GM21576 (cell line): ENCODE measurements at regions not wholly inside any gene's neighbourhood (a gene's known extent, or its start where the extent isn't known, plus 50 kb on each side); places are given as distances from the start of the nearest gene placed in this dataset.
"Not testable (repeated sequence)": the region's sequence is repeated elsewhere in the genome, so short reads cannot be mapped to it uniquely, and the experiment has no call there.

Source experiments
- ATAC-seq: cut with Tn5 transposase; IDR thresholded peaks from one replicate; pipeline ENCODE4 v1.9.1; 2021; ENCODE audit warnings: mild to moderate bottlenecking, moderate library complexity; ENCODE audit not compliant: unreplicated experiment

GRCh38 chr15:22134941-22135566, 54.7 kb downstream of the OR4M2 start:
- ATAC-seq = peak; percentile 89

DNA sequence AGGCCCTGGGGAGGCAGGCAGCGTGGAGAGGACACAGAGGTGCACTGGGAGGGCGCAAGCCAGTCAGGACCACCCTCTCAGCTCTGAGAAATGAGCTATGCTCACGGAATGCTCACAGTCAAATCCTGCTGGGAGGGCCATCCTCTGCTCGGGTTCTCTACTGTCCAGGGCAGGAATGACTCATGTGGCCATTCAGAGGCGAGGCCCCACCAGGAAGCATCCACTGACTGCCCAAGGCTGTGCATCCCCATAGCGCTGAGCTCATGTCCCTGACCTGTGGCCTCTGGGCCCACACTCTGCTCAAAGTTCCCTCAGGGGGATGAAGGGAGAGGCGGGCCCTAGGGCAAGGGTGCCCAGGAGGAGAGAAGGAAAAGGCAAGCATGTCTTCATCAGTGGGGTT, 57.2 kb downstream of the OR4M2 start:
- not testable (repeated sequence) for ATAC-seq

DNA sequence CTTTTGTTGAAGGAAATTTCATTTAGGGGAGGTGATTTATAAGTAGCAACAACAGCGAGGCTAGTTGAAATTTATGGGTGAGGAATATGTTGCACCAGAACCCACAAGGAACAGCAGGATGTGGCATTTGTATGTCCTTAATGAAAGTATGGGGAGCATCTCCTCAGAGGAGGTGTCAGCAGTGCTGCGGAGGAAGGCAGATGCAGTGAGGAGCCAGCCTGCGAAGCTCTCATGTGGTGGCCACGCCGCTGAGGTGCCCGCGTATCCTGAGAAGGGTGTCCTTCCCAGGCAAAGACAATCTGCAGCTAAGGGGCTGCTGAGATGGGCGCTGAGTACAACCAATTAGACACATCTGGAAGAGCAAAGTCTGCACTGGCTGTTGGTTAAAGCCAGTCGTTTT, 60.8 kb downstream of the OR4M2 start:
- not testable (repeated sequence) for ATAC-seq

GRCh38 chr15:22148109-22148508, 67.8 kb downstream of the OR4M2 start:
- ATAC-seq = peak; percentile 98

DNA sequence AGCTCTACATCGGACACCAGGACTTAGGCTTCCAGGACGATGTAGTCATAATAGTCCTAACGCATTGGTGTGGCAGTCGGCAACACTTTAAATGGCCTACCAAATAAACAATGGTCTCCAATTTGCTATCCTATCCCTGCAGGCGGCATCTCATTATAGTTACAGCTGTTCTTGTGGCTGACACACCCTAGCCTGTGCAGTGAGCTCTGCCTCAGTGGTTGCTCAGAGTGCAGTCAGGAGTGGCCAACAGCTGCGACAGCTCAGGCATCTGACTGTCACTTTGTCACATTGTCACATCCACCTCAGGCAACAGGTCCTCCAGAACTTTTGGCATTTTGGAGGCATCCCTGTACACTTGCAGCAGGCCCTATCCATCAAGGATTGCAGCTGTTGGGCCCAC, 77.9 kb downstream of the OR4M2 start:
- not testable (repeated sequence) for ATAC-seq

GRCh38 chr15:22160283-22160682, 80.0 kb downstream of the OR4M2 start:
- peak; percentile 33 for ATAC-seq

- peak; percentile 63 for ATAC-seq
These were observed 80.4 kb downstream of the OR4M2 start for GRCh38 chr15:22160741-22161140.

- ATAC-seq = peak; percentile 81
These were observed 81.1 kb downstream of the OR4M2 start for GRCh38 chr15:22161398-22161797.

- ATAC-seq = not testable (repeated sequence)
These were observed 83.4 kb downstream of the OR4M2 start for GRCh38 chr15:22163715-22164114.

DNA sequence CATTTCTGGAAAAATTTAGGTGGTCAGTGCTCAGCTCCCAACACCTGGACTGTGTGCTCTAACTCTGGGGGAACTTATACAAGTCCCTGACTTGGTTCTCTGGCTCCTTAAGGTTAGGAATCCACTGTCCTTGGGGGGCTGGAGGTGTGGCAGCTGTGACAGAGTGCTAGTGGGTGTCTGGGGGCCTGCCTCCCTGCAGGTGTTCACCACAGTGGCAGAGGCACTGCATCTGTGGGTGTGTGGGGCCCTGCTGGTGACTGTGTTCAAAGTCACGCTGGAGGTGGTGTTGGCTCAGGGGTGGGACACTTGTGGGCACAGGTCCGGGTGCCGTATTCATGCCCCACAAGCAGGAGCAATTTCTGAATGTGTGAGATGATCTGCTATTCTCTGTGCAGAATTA, 87.2 kb downstream of the OR4M2 start:
- ATAC-seq = not testable (repeated sequence)

- ATAC-seq = peak; percentile 66
These were observed 93.0 kb downstream of the OR4M2 start for GRCh38 chr15:22173029-22173998.

GRCh38 chr15:22174088-22174487, 93.8 kb downstream of the OR4M2 start:
- peak; percentile 56 for ATAC-seq

DNA sequence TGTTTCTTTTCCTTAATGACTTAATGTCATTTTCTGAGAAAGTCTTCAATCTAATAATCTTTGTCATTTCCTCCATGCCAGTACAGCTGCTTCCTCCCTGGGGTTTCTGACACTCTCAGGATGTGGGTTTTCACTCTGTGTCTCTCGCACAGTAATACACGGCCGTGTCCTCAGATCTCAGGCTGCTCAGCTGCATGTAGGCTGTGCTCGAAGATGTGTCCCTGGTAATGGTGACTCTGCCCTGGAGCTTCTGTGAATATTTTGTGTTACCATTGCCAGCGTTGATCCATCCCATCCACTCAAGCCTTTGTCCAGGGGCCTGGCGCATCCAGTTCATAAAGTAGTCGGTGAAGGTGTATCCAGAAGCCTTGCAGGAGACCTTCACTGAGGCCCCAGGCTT, 97.6 kb downstream of the OR4M2 start:
- not testable (repeated sequence) for ATAC-seq

- ATAC-seq = not testable (repeated sequence)
These were observed 98.1 kb downstream of the OR4M2 start for GRCh38 chr15:22178438-22178837.

DNA sequence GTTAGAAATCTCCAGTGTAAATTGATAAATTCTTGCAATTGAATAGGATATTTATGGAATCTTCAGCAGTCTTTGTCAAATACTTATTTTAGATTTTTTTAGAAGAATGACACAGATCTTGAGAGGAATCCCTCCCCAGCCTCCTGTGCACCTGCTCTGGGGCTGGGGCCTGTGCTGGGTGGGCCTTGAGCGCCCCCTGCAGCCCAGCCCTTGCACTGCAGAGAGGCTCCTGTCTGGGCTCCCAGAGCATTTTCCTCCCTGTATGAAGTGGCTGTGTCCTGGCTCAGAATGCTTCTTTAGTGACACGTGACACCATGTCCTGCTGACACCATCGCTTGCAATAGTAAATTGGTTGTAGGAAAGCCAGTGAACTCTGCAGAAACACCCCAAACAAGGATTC, 98.7 kb downstream of the OR4M2 start:
- not testable (repeated sequence) for ATAC-seq

DNA sequence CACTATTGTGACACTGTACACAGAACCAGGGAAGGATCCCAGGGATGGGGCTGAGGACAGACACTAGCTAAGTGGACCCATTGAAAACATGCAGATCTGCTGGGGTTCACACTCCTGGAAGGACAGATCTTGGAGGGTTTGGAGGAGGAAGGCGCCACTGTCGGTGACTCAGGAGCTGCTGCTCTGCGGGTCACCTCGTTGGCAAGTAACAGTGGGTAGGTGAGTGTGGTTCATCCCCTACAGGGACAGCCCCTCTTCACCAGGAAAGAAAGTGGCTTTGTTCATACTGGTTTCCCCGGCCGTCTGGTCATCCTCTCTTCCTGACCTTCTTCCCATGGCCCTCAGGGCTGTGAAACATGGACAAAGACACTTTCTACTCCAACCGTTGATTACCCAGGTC, 100.3 kb downstream of the OR4M2 start:
- not testable (repeated sequence) for ATAC-seq

DNA sequence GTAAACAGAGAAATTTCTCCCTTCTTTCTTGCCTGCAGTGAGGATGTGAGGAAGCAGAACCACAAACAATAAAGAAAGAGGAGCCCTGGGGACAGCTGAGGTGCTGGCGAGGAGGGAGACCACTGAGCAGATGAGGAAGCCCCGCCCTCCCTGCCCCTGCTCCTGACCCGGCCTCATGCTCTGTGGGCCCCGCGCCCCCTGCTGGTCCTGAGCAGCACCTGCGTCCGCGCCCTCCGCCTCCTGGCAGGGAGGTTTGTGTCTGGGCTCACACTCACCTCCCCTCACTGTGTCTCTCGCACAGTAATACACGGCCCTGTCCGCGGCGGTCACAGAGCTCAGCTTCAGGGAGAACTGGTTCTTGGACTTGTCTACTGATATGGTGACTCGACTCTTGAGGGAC, 104.4 kb downstream of the OR4M2 start:
- peak; percentile 77 for ATAC-seq

- not testable (repeated sequence) for ATAC-seq
These were observed 106.7 kb downstream of the OR4M2 start for GRCh38 chr15:22186846-22187532.

DNA sequence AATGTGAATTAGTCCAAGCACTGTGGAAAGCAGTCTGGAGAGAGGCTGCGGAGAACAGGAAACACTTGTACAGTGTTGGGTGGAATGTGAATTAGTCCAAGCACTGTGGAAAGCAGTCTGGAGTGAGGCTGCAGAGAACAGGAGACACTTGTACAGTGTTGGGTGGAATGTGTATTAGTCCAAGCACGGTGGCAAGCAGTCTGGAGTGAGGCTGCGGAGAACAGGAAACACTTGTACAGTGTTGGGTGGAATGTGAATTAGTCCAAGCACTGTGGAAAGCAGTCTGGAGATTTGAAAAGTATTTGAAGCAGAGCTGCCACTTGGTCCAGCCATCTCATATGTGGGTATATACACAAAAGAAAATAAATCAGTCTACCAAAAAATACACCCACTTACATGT, 111.5 kb downstream of the OR4M2 start:
- ATAC-seq = not testable (repeated sequence)

DNA sequence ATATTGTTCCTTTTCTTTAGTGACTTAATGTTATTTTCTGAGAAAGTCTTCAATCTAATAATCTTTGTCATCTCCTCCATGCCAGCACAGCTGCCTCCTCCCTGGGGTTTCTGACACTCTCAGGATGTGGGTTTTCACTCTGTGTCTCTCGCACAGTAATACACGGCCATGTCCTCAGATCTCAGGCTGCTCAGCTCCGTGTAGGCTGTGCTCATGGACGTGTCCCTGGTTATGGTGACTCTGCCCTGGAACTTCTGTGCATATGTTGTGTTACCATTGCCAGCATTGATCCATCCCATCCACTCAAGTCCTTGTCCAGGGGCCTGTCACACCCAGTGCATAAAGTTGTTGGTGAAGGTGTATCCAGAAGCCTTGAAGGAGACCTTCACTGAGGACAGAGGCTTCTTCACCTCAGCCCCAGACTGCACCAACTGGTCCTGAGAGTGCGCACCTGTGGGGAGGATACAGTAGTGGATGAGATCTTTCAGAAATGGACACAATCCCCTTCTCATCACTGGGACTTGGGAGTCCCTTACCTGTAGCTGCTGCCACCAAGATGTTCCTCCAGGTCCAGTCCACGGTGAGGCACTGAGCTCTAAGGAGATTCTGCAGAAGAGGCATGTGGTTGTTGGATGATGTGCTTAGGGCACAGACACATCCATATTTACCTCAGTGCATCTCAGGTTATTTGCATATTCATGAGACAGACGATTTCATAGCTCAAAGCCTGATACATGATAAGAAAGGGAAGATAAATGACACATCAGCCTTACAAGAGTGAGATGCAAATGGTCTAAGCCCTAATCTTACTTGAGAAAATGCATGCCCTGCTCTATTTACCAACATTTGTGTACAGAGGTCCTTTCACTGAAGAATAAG, 114.7 kb downstream of the OR4M2 start:
- not testable (repeated sequence) for ATAC-seq
